ENCODE measurements at regions not wholly inside any gene's neighbourhood (a gene's known extent, or its start where the extent isn't known, plus 50 kb on each side); places are given as distances from the start of the nearest gene placed in this dataset.
"Not testable (repeated sequence)": the region's sequence is repeated elsewhere in the genome, so short reads cannot be mapped to it uniquely, and the experiment has no call there.

DNA sequence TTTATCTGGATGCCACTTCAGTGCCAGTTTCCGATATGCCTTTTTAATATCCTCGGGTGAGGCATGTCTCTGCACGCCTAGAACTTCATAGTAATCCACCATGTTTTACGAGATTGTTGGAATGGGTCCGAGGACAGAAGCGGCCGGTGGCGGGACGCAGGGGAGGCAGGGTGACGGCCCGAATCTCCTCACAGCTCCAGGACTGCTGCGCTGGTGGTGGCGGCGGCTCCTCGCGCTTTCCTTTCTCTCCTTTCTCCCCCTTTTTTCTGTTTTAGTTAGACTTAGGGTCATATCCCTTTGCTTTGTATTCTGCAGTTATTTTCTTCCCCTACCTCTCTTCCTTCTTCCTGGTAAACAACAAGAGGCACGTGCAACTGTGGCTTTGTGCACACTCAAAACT is 645.8 kb downstream of the ETS1 start:
- TF ChIP-seq ZFP30 (CRISPR knock-in tag; IDR thresholded peaks at IDR 0.05); ZFP3 (CRISPR knock-in tag; IDR thresholded peaks at IDR 0.05); BACH2 (CRISPR knock-in tag; IDR thresholded peaks at IDR 0.05; ENCODE audit: borderline replicate concordance); ISL1 (CRISPR knock-in tag; IDR thresholded peaks at IDR 0.05); ESRRG (CRISPR knock-in tag; IDR thresholded peaks at IDR 0.05): not testable (repeated sequence)
